CD14-positive monocyte (primary cell): ENCODE measurements at regions not wholly inside any gene's neighbourhood (a gene's known extent, or its start where the extent isn't known, plus 50 kb on each side); places are given as distances from the start of the nearest gene placed in this dataset.

Source experiments
- DNase-seq, 3 donors: peaks; one replicate each; pipeline ENCODE4 v3.0.0-alpha.2; 2011 to 2022
- H2AFZ ChIP-seq: 2 replicates; pipeline ENCODE4 v1.6.0; 2012; ENCODE audit warnings: mild to moderate bottlenecking, low read depth, low read length, inconsistent platforms; ENCODE audit not compliant: insufficient read depth, poor library complexity, severe bottlenecking
- H3K27ac ChIP-seq, 2 donors: 1 replicate in 1 of 2; 2 replicates in 1 of 2; pipeline ENCODE4 v1.5.1; 2012 to 2013; ENCODE audit warnings: low read length in 2 of 2, control low read depth in 1 of 2, inconsistent platforms in 1 of 2, low read depth in 1 of 2, mild to moderate bottlenecking in 1 of 2
- H3K27me3 ChIP-seq, 2 donors: one replicate each; pipeline versions ENCODE4 v1.6.0 to v1.6.1; 2011 to 2013; ENCODE audit warnings: low read length in 2 of 2; ENCODE audit not compliant: control insufficient read depth in 2 of 2, insufficient read depth in 2 of 2
- H3K36me3 ChIP-seq, 2 donors: replicated peaks in 1 of 2; 1 replicate in 1 of 2; 2 replicates in 1 of 2; pipeline versions ENCODE4 v1.5.1 to v1.6.1; 2012 to 2013; ENCODE audit warnings: low read length in 2 of 2, control low read depth in 1 of 2, inconsistent platforms in 1 of 2, mild to moderate bottlenecking in 1 of 2; ENCODE audit not compliant: insufficient read depth in 2 of 2, control insufficient read depth in 1 of 2
- H3K4me1 ChIP-seq, 2 donors: 1 replicate in 1 of 2; 2 replicates in 1 of 2; pipeline versions ENCODE4 v1.5.1 to v1.6.1; 2012 to 2013; ENCODE audit warnings: low read length in 2 of 2, control low read depth in 1 of 2, inconsistent platforms in 1 of 2, mild to moderate bottlenecking in 1 of 2, moderate library complexity in 1 of 2; ENCODE audit not compliant: insufficient read depth in 2 of 2, control insufficient read depth in 1 of 2
- H3K4me2 ChIP-seq: replicated peaks from 2 replicates; pipeline ENCODE3; 2012; ENCODE audit warnings: low read length, moderate library complexity, mild to moderate bottlenecking; ENCODE audit not compliant: poor library complexity, severe bottlenecking; ENCODE audit errors: extremely low read depth
- H3K4me3 ChIP-seq, 3 experiments: fragments of 200-600 bp in 1 of 3; sonication (generic) in 1 of 3; replicated peaks in 1 of 3; 1 replicate in 2 of 3; 2 replicates in 1 of 3; pipeline ENCODE4 v1.5.1; 2011 to 2013; ENCODE audit warnings: low read length in 3 of 3, mild to moderate bottlenecking in 3 of 3, control low read depth in 2 of 3, low read depth in 2 of 3, inconsistent platforms in 1 of 3, moderate library complexity in 1 of 3
- H3K79me2 ChIP-seq: 2 replicates; pipeline ENCODE4 v1.6.0; 2012; ENCODE audit warnings: mild to moderate bottlenecking, control low read depth, inconsistent platforms, low read length, moderate library complexity; ENCODE audit not compliant: insufficient read depth
- H3K9ac ChIP-seq: 2 replicates; pipeline ENCODE4 v1.6.0; 2017; ENCODE audit warnings: low read length, mild to moderate bottlenecking; ENCODE audit not compliant: insufficient read depth, poor library complexity, severe bottlenecking
- H3K9me3 ChIP-seq, 2 donors: replicated peaks in 1 of 2; 1 replicate in 1 of 2; 2 replicates in 1 of 2; pipeline versions ENCODE4 v1.5.1 to v1.6.1; 2012 to 2013; ENCODE audit warnings: low read length in 2 of 2, control low read depth in 1 of 2; ENCODE audit not compliant: control insufficient read depth in 1 of 2, insufficient read depth in 1 of 2
- H4K20me1 ChIP-seq: 2 replicates; pipeline ENCODE4 v1.6.0; 2012; ENCODE audit warnings: mild to moderate bottlenecking, low read length, control low read depth, moderate library complexity; ENCODE audit not compliant: insufficient read depth
- H3K27ac Mint-ChIP-seq, 7 donors: one replicate each; pipeline ENCODE4 v1.8.0; 2020; ENCODE audit warnings: mild to moderate bottlenecking in 7 of 7, mixed read lengths in 7 of 7, moderate library complexity in 6 of 7, inconsistent platforms in 2 of 7
- H3K27me3 Mint-ChIP-seq, 3 donors: one replicate each; pipeline ENCODE4 v1.8.0; 2021 to 2022; ENCODE audit warnings: low read depth in 3 of 3, mild to moderate bottlenecking in 3 of 3, mixed read lengths in 3 of 3, moderate library complexity in 3 of 3, inconsistent platforms in 1 of 3
- H3K36me3 Mint-ChIP-seq, 2 donors: one replicate each; pipeline ENCODE4 v1.8.0; 2020; ENCODE audit warnings: mixed read lengths in 2 of 2, inconsistent platforms in 1 of 2, mild to moderate bottlenecking in 1 of 2
- H3K4me1 Mint-ChIP-seq: one replicate; pipeline ENCODE4 v1.8.0; 2020; ENCODE audit warnings: mild to moderate bottlenecking, mixed read lengths
- H3K4me3 Mint-ChIP-seq, 2 donors: one replicate each; pipeline ENCODE4 v1.8.0; 2020; ENCODE audit warnings: mild to moderate bottlenecking in 2 of 2, mixed read lengths in 2 of 2, moderate library complexity in 1 of 2
- H3K9me3 Mint-ChIP-seq, 7 donors: one replicate each; pipeline ENCODE4 v1.8.0; 2020 to 2022; ENCODE audit warnings: mixed read lengths in 7 of 7, mild to moderate bottlenecking in 6 of 7, moderate library complexity in 6 of 7, inconsistent platforms in 2 of 7
- WGBS: methylation state at CpG from one replicate; pipeline ENCODE4 v1.1.5; 2013; ENCODE audit warnings: missing lambda C conversion rate; ENCODE audit not compliant: insufficient coverage; 5-methylcytosine and 5-hydroxymethylcytosine counted together
- intact Hi-C, 2 donors: fragments of 100-400 bp; cut with micrococcal nuclease; formaldehyde crosslinking; loops; one replicate each; pipeline versions ENCODE4 v1.15.0 to v1.15.1; 2023
- TF ChIP-seq, protein P1 (sequence below): fragments of 200-600 bp; IDR thresholded peaks from one replicate; pipeline ENCODE4 v1.8.0; 2022; ENCODE audit warnings: antibody characterized with exemption, mild to moderate bottlenecking

DNA sequence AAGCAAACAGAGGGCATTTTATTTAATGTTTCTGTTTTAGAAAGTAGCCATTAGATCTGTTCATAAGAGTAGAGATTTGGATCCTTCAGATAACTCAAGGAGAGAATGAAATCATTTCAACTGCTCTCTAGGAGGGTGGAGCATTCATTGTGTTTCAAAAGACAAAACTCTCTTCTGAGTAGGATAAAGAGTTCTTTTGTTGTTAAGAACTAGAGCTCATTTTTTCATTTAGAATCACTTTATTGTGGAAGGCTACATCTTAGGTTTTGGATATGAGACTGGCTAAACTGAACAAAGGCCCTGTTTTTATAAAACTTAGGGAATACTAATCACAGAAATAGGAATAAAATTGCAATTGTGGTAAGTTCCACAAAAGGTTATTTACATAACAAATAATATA, 193.9 kb upstream of the PCDH10 start:
- Mint-ChIP-seq H3K27me3 (peaks cover 0 to 2% (median 0%) of the 10 kb centered on the region in 3 donors), H3K4me3 (no peak overlapping the region), H3K9me3 (peaks cover 3 to 12% (median 8%) of the 10 kb centered on the region in 7 donors), H3K36me3 (no peaks in the 10 kb centered on the region), H3K4me1 (no peaks in the 10 kb centered on the region), H3K27ac (no peak overlapping the region)
- H3K4me1 ChIP-seq: no peaks in the 10 kb centered on the region
- no peaks in the 10 kb centered on the region for H3K36me3 ChIP-seq
- no peak overlapping the region for H2AFZ ChIP-seq
- intact Hi-C loops: no loop called here
- no peak overlapping the region for H3K4me2 ChIP-seq
- H3K4me3 ChIP-seq: no peak overlapping the region
- TF ChIP-seq, protein P1, sequence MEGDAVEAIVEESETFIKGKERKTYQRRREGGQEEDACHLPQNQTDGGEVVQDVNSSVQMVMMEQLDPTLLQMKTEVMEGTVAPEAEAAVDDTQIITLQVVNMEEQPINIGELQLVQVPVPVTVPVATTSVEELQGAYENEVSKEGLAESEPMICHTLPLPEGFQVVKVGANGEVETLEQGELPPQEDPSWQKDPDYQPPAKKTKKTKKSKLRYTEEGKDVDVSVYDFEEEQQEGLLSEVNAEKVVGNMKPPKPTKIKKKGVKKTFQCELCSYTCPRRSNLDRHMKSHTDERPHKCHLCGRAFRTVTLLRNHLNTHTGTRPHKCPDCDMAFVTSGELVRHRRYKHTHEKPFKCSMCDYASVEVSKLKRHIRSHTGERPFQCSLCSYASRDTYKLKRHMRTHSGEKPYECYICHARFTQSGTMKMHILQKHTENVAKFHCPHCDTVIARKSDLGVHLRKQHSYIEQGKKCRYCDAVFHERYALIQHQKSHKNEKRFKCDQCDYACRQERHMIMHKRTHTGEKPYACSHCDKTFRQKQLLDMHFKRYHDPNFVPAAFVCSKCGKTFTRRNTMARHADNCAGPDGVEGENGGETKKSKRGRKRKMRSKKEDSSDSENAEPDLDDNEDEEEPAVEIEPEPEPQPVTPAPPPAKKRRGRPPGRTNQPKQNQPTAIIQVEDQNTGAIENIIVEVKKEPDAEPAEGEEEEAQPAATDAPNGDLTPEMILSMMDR: no peak
- H3K27me3 ChIP-seq: no peaks in the 10 kb centered on the region
- H3K9me3 ChIP-seq: peaks cover 6 to 24% of the 10 kb centered on the region in 2 donors
- H3K9ac ChIP-seq: no peak overlapping the region
- no peak for DNase-seq
- no peaks in the 10 kb centered on the region for H4K20me1 ChIP-seq
- H3K79me2 ChIP-seq: no peaks in the 10 kb centered on the region
- no peak overlapping the region for H3K27ac ChIP-seq

DNA sequence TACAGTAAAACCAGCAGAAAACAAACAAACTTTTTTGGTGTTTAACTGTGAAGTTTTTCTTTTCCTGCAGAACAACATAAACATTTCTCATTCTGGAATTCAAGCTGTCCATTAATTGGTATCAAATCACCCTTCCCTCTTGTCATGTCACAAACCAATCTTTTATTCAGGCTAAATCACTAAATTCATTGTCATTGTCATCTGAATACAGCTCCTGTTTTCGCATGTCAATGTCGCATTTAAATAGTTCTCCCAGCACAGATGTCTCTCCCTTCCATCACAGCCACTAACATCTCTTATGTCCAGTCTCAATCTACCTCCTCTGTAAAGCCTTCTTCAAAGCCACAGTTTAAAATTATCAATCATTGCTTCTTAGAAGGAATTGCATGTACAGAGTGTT, 192.1 kb upstream of the PCDH10 start:
- no peak for DNase-seq
- no peak overlapping the region for H3K4me3 ChIP-seq

More for the DNA sequence above, 192.1 kb upstream of the PCDH10 start:
- no peak overlapping the region for H3K9ac ChIP-seq
- H3K4me3 Mint-ChIP-seq: no peak overlapping the region
- H3K36me3 Mint-ChIP-seq: no peaks in the 10 kb centered on the region
- no peaks in the 10 kb centered on the region for H3K36me3 ChIP-seq
- H3K27ac Mint-ChIP-seq: no peak overlapping the region
- H3K4me1 ChIP-seq: no peaks in the 10 kb centered on the region
- intact Hi-C loops: no loop called here
- no peak overlapping the region for H2AFZ ChIP-seq
- no peak overlapping the region for H3K27ac ChIP-seq
- peaks cover 0 to 2% (median 0%) of the 10 kb centered on the region in 3 donors for H3K27me3 Mint-ChIP-seq
- H3K79me2 ChIP-seq: no peaks in the 10 kb centered on the region
- 94% methylated on average over 2 of the region's 2 CpGs for WGBS
- peaks cover 6 to 27% of the 10 kb centered on the region in 2 donors for H3K9me3 ChIP-seq
- H3K4me1 Mint-ChIP-seq: no peaks in the 10 kb centered on the region
- TF ChIP-seq, protein P1: no peak
- H4K20me1 ChIP-seq: no peaks in the 10 kb centered on the region
- H3K27me3 ChIP-seq: no peaks in the 10 kb centered on the region
- peaks cover 2 to 10% (median 6%) of the 10 kb centered on the region in 7 donors for H3K9me3 Mint-ChIP-seq
- H3K4me2 ChIP-seq: no peak overlapping the region
